Mesendoderm (in vitro differentiated cells): ENCODE measurements at regions not wholly inside any gene's neighbourhood (a gene's known extent, or its start where the extent isn't known, plus 50 kb on each side); places are given as distances from the start of the nearest gene placed in this dataset.

Experiments used
- DNase-seq: peaks from one replicate; pipeline ENCODE4 v3.0.0; 2013
- H2AK5ac ChIP-seq: 2 replicates; pipeline ENCODE4 v1.6.1; 2013; ENCODE audit warnings: low read length, inconsistent platforms
- H2BK120ac ChIP-seq: 2 replicates; pipeline ENCODE4 v1.6.1; 2013; ENCODE audit warnings: low read depth, mild to moderate bottlenecking, low read length, moderate library complexity, mixed read lengths
- H2BK15ac ChIP-seq: replicated peaks from 2 replicates; pipeline ENCODE4 v1.6.1; 2013; ENCODE audit warnings: low read depth, mild to moderate bottlenecking, moderate library complexity
- H2BK5ac ChIP-seq: 2 replicates; pipeline ENCODE4 v1.6.1; 2013; ENCODE audit warnings: low read length, inconsistent platforms
- H3K18ac ChIP-seq: 2 replicates; pipeline ENCODE4 v1.6.1; 2013; ENCODE audit warnings: mild to moderate bottlenecking, low read length, mixed read lengths
- H3K23ac ChIP-seq: one replicate; pipeline ENCODE4 v1.6.1; 2013; ENCODE audit warnings: low read length
- H3K27ac ChIP-seq: 2 replicates; pipeline ENCODE4 v1.5.1; 2013; ENCODE audit warnings: low read depth, mild to moderate bottlenecking, inconsistent platforms, low read length, moderate library complexity
- H3K27me3 ChIP-seq: 2 replicates; pipeline ENCODE4 v1.6.1; 2013; ENCODE audit warnings: low read length, control low read depth, mild to moderate bottlenecking, inconsistent platforms; ENCODE audit not compliant: insufficient read depth, poor library complexity
- H3K36me3 ChIP-seq: 2 replicates; pipeline ENCODE4 v1.6.1; 2013; ENCODE audit warnings: low read length, inconsistent platforms; ENCODE audit not compliant: control insufficient read depth, insufficient read depth
- H3K4ac ChIP-seq: one replicate; pipeline ENCODE4 v1.6.1; 2013; ENCODE audit warnings: low read depth, mild to moderate bottlenecking, low read length, moderate library complexity
- H3K4me1 ChIP-seq: 2 replicates; pipeline ENCODE4 v1.6.1; 2013; ENCODE audit warnings: low read depth, low read length, inconsistent platforms; ENCODE audit not compliant: control insufficient read depth
- H3K4me2 ChIP-seq: 2 replicates; pipeline ENCODE4 v1.6.1; 2013; ENCODE audit warnings: low read length
- H3K4me3 ChIP-seq: 2 replicates; pipeline ENCODE4 v1.5.1; 2013; ENCODE audit warnings: mild to moderate bottlenecking, low read length
- H3K56ac ChIP-seq: one replicate; pipeline ENCODE4 v1.6.1; 2013; ENCODE audit warnings: low read length
- H3K79me1 ChIP-seq: 2 replicates; pipeline ENCODE4 v1.6.1; 2013; ENCODE audit warnings: low read length, inconsistent platforms
- H3K79me2 ChIP-seq: 2 replicates; pipeline ENCODE4 v1.6.1; 2013; ENCODE audit warnings: mild to moderate bottlenecking, low read length; ENCODE audit not compliant: control insufficient read depth, insufficient read depth
- H3K9ac ChIP-seq: 2 replicates; pipeline ENCODE4 v1.6.1; 2013; ENCODE audit warnings: low read length, inconsistent platforms
- H4K5ac ChIP-seq: one replicate; pipeline ENCODE4 v1.6.1; 2013; ENCODE audit warnings: low read length
- H4K8ac ChIP-seq: one replicate; pipeline ENCODE4 v1.6.1; 2013; ENCODE audit warnings: low read depth, mild to moderate bottlenecking, control low read depth, low read length, moderate library complexity
- WGBS: extraction: QIAGEN DNeasy Blood & Tissue Kit; methylation state at CpG from one replicate; pipeline ENCODE4 v1.1.7; 2013; ENCODE audit warnings: low lambda C conversion rate, missing lambda C conversion rate; ENCODE audit not compliant: insufficient coverage; ENCODE audit errors: extremely low coverage; 5-methylcytosine and 5-hydroxymethylcytosine counted together

- DNase-seq, result no peak
- H2BK5ac ChIP-seq, result no peak overlapping the region
- H3K79me2 ChIP-seq, result no peaks in the 10 kb centered on the region
- no peak overlapping the region for H3K18ac ChIP-seq
- no peaks in the 10 kb centered on the region for H3K27me3 ChIP-seq
- H2AK5ac ChIP-seq, result no peak overlapping the region
- H3K36me3 ChIP-seq, result no peaks in the 10 kb centered on the region
- no peaks in the 10 kb centered on the region for H3K79me1 ChIP-seq
- no peak overlapping the region for H3K9ac ChIP-seq
- H2BK120ac ChIP-seq, result no peak overlapping the region
- no peak overlapping the region for H3K4me2 ChIP-seq
- no peak overlapping the region for H3K4me3 ChIP-seq
- no peak overlapping the region for H3K27ac ChIP-seq
- H3K4me1 ChIP-seq, result no peaks in the 10 kb centered on the region
- no peak overlapping the region for H4K5ac ChIP-seq
- H3K4ac ChIP-seq, result no peak overlapping the region
- no CpG with 5 or more reads among the region's 1 CpG for WGBS
- no peak overlapping the region for H3K23ac ChIP-seq
- H4K8ac ChIP-seq, result no peak overlapping the region
- H3K56ac ChIP-seq, result no peak overlapping the region
- no peak overlapping the region for H2BK15ac ChIP-seq
These were observed 124.6 kb upstream of the LYSMD4 start for GRCh38 chr15:99857836-99858235.

- Histone ChIP-seq H3K4me3 (no peak overlapping the region), H3K27me3 (no peaks in the 10 kb centered on the region), H3K79me2 (no peaks in the 10 kb centered on the region), H2BK120ac (no peak overlapping the region), H4K8ac (no peak overlapping the region), H4K5ac (no peak overlapping the region), H3K4ac (no peak overlapping the region), H3K36me3 (no peaks in the 10 kb centered on the region), H3K56ac (no peak overlapping the region), H3K79me1 (no peaks in the 10 kb centered on the region), H2BK5ac (no peak overlapping the region), H3K4me2 (no peak overlapping the region), H2AK5ac (no peak overlapping the region), H3K9ac (no peak overlapping the region), H3K4me1 (no peaks in the 10 kb centered on the region), H2BK15ac (no peak overlapping the region), H3K23ac (no peak overlapping the region), H3K18ac (no peak overlapping the region), H3K27ac (no peak overlapping the region)
- no peak for DNase-seq
- WGBS, result no CpG with 5 or more reads among the region's 1 CpG
These were observed 117.3 kb upstream of the LYSMD4 start for GRCh38 chr15:99850517-99850916.

GRCh38 chr15:99845009-99845408 is 111.8 kb upstream of the LYSMD4 start:
- H3K18ac ChIP-seq, result no peak overlapping the region
- no peaks in the 10 kb centered on the region for H3K79me1 ChIP-seq
- no peaks in the 10 kb centered on the region for H3K36me3 ChIP-seq
- H3K4me3 ChIP-seq, result no peak overlapping the region
- no peaks in the 10 kb centered on the region for H3K27me3 ChIP-seq
- H3K79me2 ChIP-seq, result no peaks in the 10 kb centered on the region
- no peak overlapping the region for H4K5ac ChIP-seq
- no peak overlapping the region for H4K8ac ChIP-seq
- H2BK15ac ChIP-seq, result no peak overlapping the region
- H3K27ac ChIP-seq, result no peak overlapping the region
- no peak overlapping the region for H3K56ac ChIP-seq
- no peak overlapping the region for H2BK5ac ChIP-seq
- no peak overlapping the region for H3K4ac ChIP-seq
- no peak for DNase-seq
- no peaks in the 10 kb centered on the region for H3K4me1 ChIP-seq
- H3K23ac ChIP-seq, result no peak overlapping the region
- no CpG with 5 or more reads among the region's 3 CpGs for WGBS
- H2AK5ac ChIP-seq, result no peak overlapping the region
- H2BK120ac ChIP-seq, result no peak overlapping the region
- no peak overlapping the region for H3K4me2 ChIP-seq
- H3K9ac ChIP-seq, result no peak overlapping the region

- Histone ChIP-seq H4K5ac (no peak overlapping the region), H2BK120ac (no peak overlapping the region), H2BK5ac (no peak overlapping the region), H3K4ac (no peak overlapping the region), H3K27ac (no peak overlapping the region), H3K4me3 (no peak overlapping the region), H3K36me3 (no peaks in the 10 kb centered on the region), H3K79me1 (no peaks in the 10 kb centered on the region), H3K18ac (no peak overlapping the region), H3K4me1 (no peaks in the 10 kb centered on the region), H2AK5ac (no peak overlapping the region), H2BK15ac (no peak overlapping the region), H3K79me2 (no peaks in the 10 kb centered on the region), H3K23ac (no peak overlapping the region), H3K56ac (no peak overlapping the region), H3K9ac (no peak overlapping the region), H3K4me2 (no peak overlapping the region), H4K8ac (no peak overlapping the region), H3K27me3 (no peaks in the 10 kb centered on the region)
- no peak for DNase-seq
- WGBS, result no CpG with 5 or more reads among the region's 8 CpGs
These were observed 110.9 kb upstream of the LYSMD4 start for GRCh38 chr15:99844150-99844549.

- no peaks in the 10 kb centered on the region for H3K4me1 ChIP-seq
- H3K4ac ChIP-seq, result no peak overlapping the region
- H3K9ac ChIP-seq, result no peak overlapping the region
- no peak overlapping the region for H3K23ac ChIP-seq
- no peak overlapping the region for H3K18ac ChIP-seq
- H3K79me1 ChIP-seq, result no peaks in the 10 kb centered on the region
- no CpG with 5 or more reads among the region's 1 CpG for WGBS
- H2AK5ac ChIP-seq, result no peak overlapping the region
- H4K8ac ChIP-seq, result no peak overlapping the region
- no peak overlapping the region for H3K27ac ChIP-seq
- H3K27me3 ChIP-seq, result no peaks in the 10 kb centered on the region
- no peak overlapping the region for H3K56ac ChIP-seq
- no peak overlapping the region for H3K4me3 ChIP-seq
- no peak overlapping the region for H3K4me2 ChIP-seq
- no peak overlapping the region for H4K5ac ChIP-seq
- no peak overlapping the region for H2BK15ac ChIP-seq
- H2BK120ac ChIP-seq, result no peak overlapping the region
- no peaks in the 10 kb centered on the region for H3K79me2 ChIP-seq
- no peak overlapping the region for H2BK5ac ChIP-seq
- no peaks in the 10 kb centered on the region for H3K36me3 ChIP-seq
- no peak for DNase-seq
These were observed 108.8 kb upstream of the LYSMD4 start for GRCh38 chr15:99842071-99842470.

GRCh38 chr15:99826157-99826780 is 93.0 kb upstream of the LYSMD4 start:
- Histone ChIP-seq H3K4me1 (no peaks in the 10 kb centered on the region), H3K4me2 (no peak overlapping the region), H3K27ac (no peak overlapping the region), H3K4ac (no peak overlapping the region), H3K27me3 (no peaks in the 10 kb centered on the region), H2BK15ac (no peak overlapping the region), H4K8ac (no peak overlapping the region), H3K36me3 (no peaks in the 10 kb centered on the region), H3K18ac (no peak overlapping the region), H3K56ac (no peak overlapping the region), H3K4me3 (no peak overlapping the region), H2BK5ac (no peak overlapping the region), H3K9ac (no peak overlapping the region), H3K79me1 (no peaks in the 10 kb centered on the region), H4K5ac (no peak overlapping the region), H3K23ac (no peak overlapping the region), H3K79me2 (no peaks in the 10 kb centered on the region), H2AK5ac (no peak overlapping the region), H2BK120ac (no peak overlapping the region)
- no peak for DNase-seq
- no CpG with 5 or more reads among the region's 4 CpGs for WGBS
